ENCODE measurements at regions not wholly inside any gene's neighbourhood (a gene's known extent, or its start where the extent isn't known, plus 50 kb on each side); places are given as distances from the start of the nearest gene placed in this dataset.

DNA sequence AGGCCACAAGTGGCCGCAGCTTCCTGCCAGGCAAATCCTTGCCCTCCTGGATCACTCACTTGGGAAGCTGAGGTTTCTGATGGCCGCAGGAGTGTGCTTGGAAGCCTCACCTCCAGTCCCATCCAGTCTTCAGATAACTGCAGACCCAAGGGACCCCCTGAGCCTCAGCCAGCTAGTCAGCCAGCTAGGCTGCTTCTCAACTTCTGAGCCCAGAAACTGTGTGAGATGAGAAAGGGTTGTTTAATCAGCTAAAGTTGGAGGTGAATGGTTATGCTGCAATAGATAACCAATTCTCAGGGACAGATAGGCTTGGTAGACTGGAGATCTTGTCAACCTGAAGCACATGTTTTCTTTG lies 96.9 kb downstream of the THBS2 start:
- Histone ChIP-seq H3K4me1 (peaks cover 0 to 34% (median 20%) of the 10 kb centered on the region in 4 donors), H3K27ac (peak overlapping the region in 1 of 4 donors; percentile 15), H3K9me3 (no peaks in the 10 kb centered on the region), H3K4me3 (no peak overlapping the region), H3K36me3 (no peaks in the 10 kb centered on the region), H3K27me3 (no peaks in the 10 kb centered on the region)
- no peak for TF ChIP-seq POLR2A (IDR thresholded peaks at IDR 0.05)
- TF ChIP-seq POLR2AphosphoS5 (IDR thresholded peaks at IDR 0.05) = no peak
- TF ChIP-seq EP300 (IDR thresholded peaks at IDR 0.05) = no peak
- intact Hi-C loops (cut with DNase I) = no loop called here
- WGBS, 2 donors = 94 to 96% methylated on average over 2 of the region's 2 CpGs
- DNase-seq = no peak

DNA sequence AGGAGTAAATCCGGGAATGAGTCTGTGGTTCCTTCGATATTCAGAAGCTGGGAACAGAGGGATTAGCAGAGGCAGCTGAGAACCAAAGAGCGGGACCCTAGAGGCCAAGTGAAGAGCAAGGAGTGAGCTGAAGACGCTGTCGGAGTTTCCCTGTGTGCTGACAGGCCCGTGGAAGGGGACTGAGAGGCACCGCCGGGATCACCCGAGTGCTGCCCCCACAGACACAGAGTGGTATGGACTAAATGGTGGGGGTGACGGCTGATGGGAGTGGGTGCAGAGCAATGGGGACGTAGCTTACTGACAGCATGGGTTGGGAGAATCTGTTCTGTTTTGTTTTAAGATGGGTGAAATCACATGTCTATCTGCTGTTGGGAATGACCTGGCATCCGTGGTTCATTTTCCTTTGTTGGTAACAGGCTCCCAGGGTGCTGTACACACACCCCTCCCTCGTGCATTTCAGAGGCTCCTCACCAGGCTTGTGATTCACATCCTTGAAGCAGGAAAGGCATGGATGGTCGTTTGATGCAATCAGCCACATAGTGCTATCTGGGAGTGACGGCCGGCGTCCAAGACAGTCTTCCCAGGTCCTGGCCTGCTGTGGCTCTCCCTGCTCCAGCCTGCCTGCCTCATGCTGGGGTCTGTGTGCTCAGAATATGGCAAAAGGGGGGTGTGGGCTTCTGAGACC lies 97.4 kb downstream of the THBS2 start:
- TF ChIP-seq EP300 (IDR thresholded peaks at IDR 0.05) (no peak), CTCF (IDR thresholded peaks at IDR 0.05) (no peak), POLR2A (IDR thresholded peaks at IDR 0.05) (no peak), POLR2AphosphoS5 (IDR thresholded peaks at IDR 0.05) (no peak)
- H3K4me1 ChIP-seq = peaks cover 0 to 34% (median 20%) of the 10 kb centered on the region in 4 donors
- H3K9me3 ChIP-seq = no peaks in the 10 kb centered on the region
- H3K36me3 ChIP-seq = no peaks in the 10 kb centered on the region
- H3K4me3 ChIP-seq = no peak overlapping the region
- intact Hi-C loops (cut with DNase I) = no loop called here
- 79 to 85% methylated on average over 17 of the region's 17 CpGs for WGBS, 2 donors
- H3K27me3 ChIP-seq = no peaks in the 10 kb centered on the region
- DNase-seq = no peak
- H3K27ac ChIP-seq = peak overlapping the region in 1 of 4 donors; percentile 15

DNA sequence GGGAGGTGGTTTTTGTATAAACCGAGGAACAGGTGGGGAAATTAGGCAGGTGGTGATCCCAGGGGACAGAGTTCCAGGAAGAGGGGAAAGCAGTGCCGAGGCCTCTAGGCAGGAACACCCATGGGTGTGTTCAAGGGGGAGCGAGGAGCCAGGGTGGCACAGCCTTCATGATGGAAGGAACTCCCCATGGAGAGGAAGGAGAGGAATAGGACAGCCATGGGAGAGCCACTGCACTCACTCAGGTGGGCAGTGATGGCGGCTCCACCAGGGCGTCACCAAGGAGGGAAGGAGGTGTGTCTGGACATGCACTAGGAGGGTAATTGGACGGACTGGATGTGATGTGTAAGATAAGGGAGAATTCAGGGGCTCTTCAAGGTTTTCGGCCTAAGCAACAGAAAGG lies 98.2 kb downstream of the THBS2 start:
- 81 to 90% methylated on average over 7 of the region's 7 CpGs for WGBS, 2 donors
- DNase-seq = no peak

DNA sequence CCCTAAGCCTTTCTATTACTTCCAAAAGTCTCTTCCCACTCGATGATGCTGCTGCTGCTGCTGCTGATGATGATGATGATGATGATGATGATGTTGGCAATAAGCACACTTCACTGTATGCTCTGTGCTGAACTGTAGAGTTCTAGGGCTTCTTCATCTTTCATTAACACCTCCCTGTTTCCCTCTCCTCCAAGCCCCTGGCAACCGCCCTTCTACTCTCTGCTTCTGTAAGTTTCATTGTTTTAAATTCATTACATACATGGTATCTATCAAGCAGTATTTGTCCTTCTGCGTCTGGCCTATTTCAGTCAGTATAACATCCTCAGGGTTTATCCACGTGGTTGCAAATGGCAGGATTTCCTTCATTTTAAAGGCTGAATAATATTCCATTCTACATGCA lies 100.2 kb downstream of the THBS2 start:
- Histone ChIP-seq H3K4me1 (peaks cover 0 to 24% (median 12%) of the 10 kb centered on the region in 4 donors), H3K27ac (no peak overlapping the region), H3K4me3 (no peak overlapping the region), H3K36me3 (no peaks in the 10 kb centered on the region), H3K9me3 (peaks cover 0 to 2% (median 0%) of the 10 kb centered on the region in 4 donors), H3K27me3 (no peaks in the 10 kb centered on the region)
- no peak for TF ChIP-seq EP300 (IDR thresholded peaks at IDR 0.05)
- TF ChIP-seq CTCF (IDR thresholded peaks at IDR 0.05) = no peak
- TF ChIP-seq POLR2AphosphoS5 (IDR thresholded peaks at IDR 0.05) = no peak
- TF ChIP-seq POLR2A (IDR thresholded peaks at IDR 0.05) = no peak
- intact Hi-C loops (cut with DNase I) = no loop called here
- no peak for DNase-seq
- WGBS, 2 donors = 76 to 89% methylated on average over 4 of the region's 4 CpGs

More for the DNA sequence above, 98.2 kb downstream of the THBS2 start:
- no peaks in the 10 kb centered on the region for H3K36me3 ChIP-seq
- H3K27me3 ChIP-seq = no peaks in the 10 kb centered on the region
- H3K27ac ChIP-seq = no peak overlapping the region
- TF ChIP-seq POLR2A (IDR thresholded peaks at IDR 0.05) = no peak
- no peak for TF ChIP-seq POLR2AphosphoS5 (IDR thresholded peaks at IDR 0.05)
- no peak for TF ChIP-seq EP300 (IDR thresholded peaks at IDR 0.05)
- no peak for TF ChIP-seq CTCF (IDR thresholded peaks at IDR 0.05)
- H3K4me1 ChIP-seq = peaks cover 0 to 34% (median 20%) of the 10 kb centered on the region in 4 donors
- H3K9me3 ChIP-seq = peaks cover 0 to 1% (median 0%) of the 10 kb centered on the region in 4 donors
- no peak overlapping the region for H3K4me3 ChIP-seq
- intact Hi-C loops (cut with DNase I) = no loop called here

GRCh38 chr6:169146521-169146920 lies 107.1 kb downstream of the THBS2 start:
- H3K4me1 ChIP-seq = peaks cover 0 to 37% (median 28%) of the 10 kb centered on the region in 4 donors
- no peaks in the 10 kb centered on the region for H3K27me3 ChIP-seq
- peaks cover 0 to 2% (median 0%) of the 10 kb centered on the region in 4 donors for H3K9me3 ChIP-seq
- TF ChIP-seq CTCF (IDR thresholded peaks at IDR 0.05) (no peak), EP300 (IDR thresholded peaks at IDR 0.05) (no peak), POLR2A (IDR thresholded peaks at IDR 0.05) (no peak), POLR2AphosphoS5 (IDR thresholded peaks at IDR 0.05) (no peak)
- no peak for DNase-seq
- WGBS, 2 donors = 72 to 73% methylated on average over 2 of the region's 2 CpGs
- no peaks in the 10 kb centered on the region for H3K36me3 ChIP-seq
- H3K4me3 ChIP-seq = no peak overlapping the region
- H3K27ac ChIP-seq = peak overlapping the region in 3 of 4 donors; percentile 7 to 61 (median 59)
- intact Hi-C loops (cut with DNase I) = no loop called here
